HEK293 (cell line): ENCODE measurements at regions not wholly inside any gene's neighbourhood (a gene's known extent, or its start where the extent isn't known, plus 50 kb on each side); places are given as distances from the start of the nearest gene placed in this dataset.

Experiments
- CTCF ChIA-PET: fragments of 350-600 bp; formaldehyde crosslinking; extraction: SDS; loops from one replicate; lab custom pipeline; 2021; ENCODE audit warnings: antibody characterized with exemption; lab: Yijun Ruan, JAX
- POLR2A ChIA-PET: fragments of 300-600 bp; formaldehyde crosslinking; extraction: SDS; loops from one replicate; lab custom pipeline; 2020; ENCODE audit warnings: antibody characterized with exemption, inconsistent platforms; lab: Yijun Ruan, JAX
- H3K27ac ChIP-seq: fragments of 200-500 bp; sonication (Bioruptor generic); 2 replicates; pipeline ENCODE4 v1.5.1; 2014; ENCODE audit warnings: low read depth, low read length, control low read depth, inconsistent platforms; ENCODE audit errors: extremely low read depth
- H3K36me3 ChIP-seq, 2 experiments: fragments of 200-500 bp in 1 of 2; sonication (Bioruptor generic) in 1 of 2; 1 replicate in 1 of 2; 2 replicates in 1 of 2; pipeline ENCODE4 v1.5.1; 2014 to 2017; ENCODE audit warnings: inconsistent platforms in 2 of 2, low read length in 2 of 2; ENCODE audit not compliant: control insufficient read depth in 2 of 2, insufficient read depth in 1 of 2
- H3K4me1 ChIP-seq: fragments of 200-500 bp; sonication (Bioruptor generic); 2 replicates; pipeline ENCODE4 v1.5.1; 2014; ENCODE audit warnings: mild to moderate bottlenecking, low read length, inconsistent platforms; ENCODE audit not compliant: control insufficient read depth, insufficient read depth
- H3K4me3 ChIP-seq: 2 replicates; pipeline ENCODE4 v1.5.1; 2011; ENCODE audit warnings: low read depth, mild to moderate bottlenecking, control low read depth, low read length, moderate library complexity
- H3K9me3 ChIP-seq: fragments of 200-500 bp; sonication (Bioruptor generic); 2 replicates; pipeline ENCODE4 v1.5.1; 2014; ENCODE audit warnings: low read depth, low read length, inconsistent platforms; ENCODE audit not compliant: control insufficient read depth, insufficient read depth
- CTCF ChIP-seq: fragments of 450-650 bp; formaldehyde crosslinking; IDR thresholded peaks from 2 replicates; pipeline ENCODE4 v1.5.1; 2016; ENCODE audit warnings: missing biosample characterization, missing genetic modification characterization
- GLIS1 ChIP-seq: fragments of 450-650 bp; formaldehyde crosslinking; IDR thresholded peaks from 2 replicates; pipeline ENCODE4 v1.5.1; 2016; ENCODE audit warnings: missing biosample characterization, missing genetic modification characterization
- KLF1 ChIP-seq: fragments of 450-650 bp; formaldehyde crosslinking; IDR thresholded peaks from 2 replicates; pipeline ENCODE4 v1.5.1; 2016; ENCODE audit warnings: missing biosample characterization, missing genetic modification characterization
- MZF1 ChIP-seq: fragments of 450-650 bp; formaldehyde crosslinking; IDR thresholded peaks from 2 replicates; pipeline ENCODE4 v1.5.1; 2017; ENCODE audit warnings: missing biosample characterization, missing genetic modification characterization, borderline replicate concordance
- PRDM1 ChIP-seq: fragments of 450-650 bp; formaldehyde crosslinking; IDR thresholded peaks from 2 replicates; pipeline ENCODE4; 2016; ENCODE audit warnings: missing biosample characterization, missing genetic modification characterization
- REPIN1 ChIP-seq: fragments of 450-650 bp; formaldehyde crosslinking; IDR thresholded peaks from 2 replicates; pipeline ENCODE4 v1.5.1; 2017; ENCODE audit warnings: missing biosample characterization, missing genetic modification characterization, low read depth
- REST ChIP-seq: fragments of 450-650 bp; formaldehyde crosslinking; IDR thresholded peaks from 2 replicates; pipeline ENCODE4 v1.5.1; 2016; ENCODE audit warnings: missing biosample characterization, missing genetic modification characterization
- SP7 ChIP-seq: fragments of 450-650 bp; formaldehyde crosslinking; IDR thresholded peaks from 2 replicates; pipeline ENCODE4 v1.5.1; 2016; ENCODE audit warnings: missing biosample characterization, missing genetic modification characterization
- ZBTB7A ChIP-seq: fragments of 450-650 bp; formaldehyde crosslinking; IDR thresholded peaks from 2 replicates; pipeline ENCODE4 v1.5.1; 2016; ENCODE audit warnings: low read depth, missing biosample characterization, missing genetic modification characterization
- ZFHX2 ChIP-seq: fragments of 450-650 bp; formaldehyde crosslinking; conservative IDR thresholded peaks from 2 replicates; pipeline ENCODE4 v1.5.1; 2016; ENCODE audit warnings: missing biosample characterization, missing genetic modification characterization
- ZNF169 ChIP-seq: fragments of 450-650 bp; formaldehyde crosslinking; IDR thresholded peaks from 2 replicates; pipeline ENCODE4 v1.5.1; 2016; ENCODE audit warnings: missing biosample characterization, missing genetic modification characterization
- ZNF223 ChIP-seq: fragments of 450-650 bp; formaldehyde crosslinking; IDR thresholded peaks from 2 replicates; pipeline ENCODE4 v1.5.1; 2016; ENCODE audit warnings: missing biosample characterization, missing genetic modification characterization
- ZNF398 ChIP-seq: fragments of 450-650 bp; formaldehyde crosslinking; IDR thresholded peaks from 2 replicates; pipeline ENCODE4 v1.5.1; 2017; ENCODE audit warnings: missing biosample characterization, missing genetic modification characterization
- ZNF416 ChIP-seq: fragments of 450-650 bp; formaldehyde crosslinking; IDR thresholded peaks from 2 replicates; pipeline ENCODE4 v1.5.1; 2016; ENCODE audit warnings: missing biosample characterization, missing genetic modification characterization
- ZNF501 ChIP-seq: fragments of 450-650 bp; formaldehyde crosslinking; IDR thresholded peaks from 2 replicates; pipeline ENCODE4 v1.5.1; 2016; ENCODE audit warnings: missing biosample characterization, missing genetic modification characterization
- ZNF510 ChIP-seq: fragments of 450-650 bp; formaldehyde crosslinking; IDR thresholded peaks from 2 replicates; pipeline ENCODE4 v1.5.1; 2018; ENCODE audit warnings: mild to moderate bottlenecking, missing genetic modification characterization, missing biosample characterization; ENCODE audit not compliant: insufficient replicate concordance
- ZNF560 ChIP-seq: fragments of 450-650 bp; formaldehyde crosslinking; IDR thresholded peaks from 2 replicates; pipeline ENCODE4 v1.5.1; 2017; ENCODE audit warnings: missing biosample characterization, missing genetic modification characterization, borderline replicate concordance
- ZNF585B ChIP-seq: fragments of 450-650 bp; formaldehyde crosslinking; IDR thresholded peaks from 2 replicates; pipeline ENCODE4 v1.5.1; 2016; ENCODE audit warnings: missing biosample characterization, missing genetic modification characterization
- ZNF621 ChIP-seq: fragments of 450-650 bp; formaldehyde crosslinking; IDR thresholded peaks from 2 replicates; pipeline ENCODE4 v1.5.1; 2017; ENCODE audit warnings: missing biosample characterization, missing genetic modification characterization
- ZNF670 ChIP-seq: fragments of 450-650 bp; formaldehyde crosslinking; IDR thresholded peaks from 2 replicates; pipeline ENCODE4 v1.5.1; 2016; ENCODE audit warnings: missing biosample characterization, missing genetic modification characterization, low read depth
- ZNF776 ChIP-seq: fragments of 450-650 bp; formaldehyde crosslinking; IDR thresholded peaks from 2 replicates; pipeline ENCODE4 v1.5.0; 2017; ENCODE audit warnings: missing biosample characterization, missing genetic modification characterization, borderline replicate concordance
- ZSCAN30 ChIP-seq: fragments of 450-650 bp; IDR thresholded peaks from 2 replicates; pipeline ENCODE4 v1.5.1; 2018; ENCODE audit warnings: missing biosample characterization, mild to moderate bottlenecking, missing genetic modification characterization, moderate library complexity
- TF ChIP-seq, protein P1 (sequence below): fragments of 450-650 bp; formaldehyde crosslinking; IDR thresholded peaks from 2 replicates; pipeline ENCODE4 v1.5.1; 2016; ENCODE audit warnings: missing biosample characterization, missing genetic modification characterization, low read depth
- TF ChIP-seq, protein P2 (sequence below): fragments of 450-650 bp; formaldehyde crosslinking; IDR thresholded peaks from 2 replicates; pipeline ENCODE4 v1.5.1; 2016; ENCODE audit warnings: missing biosample characterization, missing genetic modification characterization
- TF ChIP-seq, protein P3 (sequence below): fragments of 450-650 bp; formaldehyde crosslinking; IDR thresholded peaks from 2 replicates; pipeline ENCODE4 v1.5.1; 2016; ENCODE audit warnings: missing biosample characterization, missing genetic modification characterization

DNA sequence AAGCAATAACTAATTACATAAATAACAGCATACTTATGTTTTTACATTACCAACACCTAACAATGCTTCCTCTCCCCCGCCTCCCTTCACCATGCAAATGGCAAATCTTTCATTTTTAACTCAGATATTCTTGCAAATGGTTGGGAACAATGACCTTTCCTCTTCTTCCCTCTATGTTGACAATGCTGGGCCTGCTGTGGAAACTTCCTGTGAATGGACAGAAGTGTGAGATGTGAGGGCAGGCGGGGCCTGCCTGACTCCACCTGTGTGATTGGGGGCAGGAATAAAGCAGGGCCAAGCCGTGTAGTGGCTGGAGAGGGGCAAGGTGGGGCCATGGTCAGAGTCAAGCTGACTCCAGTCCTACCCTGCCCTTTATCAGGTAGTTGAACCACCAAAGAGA is 289.6 kb downstream of the RPS6KC1 start:
- ChIA-PET CTCF (no interaction called here), POLR2A (no interaction called here)
- Histone ChIP-seq H3K27ac (no peak overlapping the region), H3K4me3 (no peak overlapping the region), H3K9me3 (no peaks in the 10 kb centered on the region), H3K36me3 (no peaks in the 10 kb centered on the region), H3K4me1 (no peaks in the 10 kb centered on the region)
- TF ChIP-seq PRDM1 (tag by site-specific recombination): no peak
- no peak for TF ChIP-seq ZNF398 (tag by site-specific recombination)
- no peak for TF ChIP-seq ZNF585B (tag by site-specific recombination)
- TF ChIP-seq, protein P1, sequence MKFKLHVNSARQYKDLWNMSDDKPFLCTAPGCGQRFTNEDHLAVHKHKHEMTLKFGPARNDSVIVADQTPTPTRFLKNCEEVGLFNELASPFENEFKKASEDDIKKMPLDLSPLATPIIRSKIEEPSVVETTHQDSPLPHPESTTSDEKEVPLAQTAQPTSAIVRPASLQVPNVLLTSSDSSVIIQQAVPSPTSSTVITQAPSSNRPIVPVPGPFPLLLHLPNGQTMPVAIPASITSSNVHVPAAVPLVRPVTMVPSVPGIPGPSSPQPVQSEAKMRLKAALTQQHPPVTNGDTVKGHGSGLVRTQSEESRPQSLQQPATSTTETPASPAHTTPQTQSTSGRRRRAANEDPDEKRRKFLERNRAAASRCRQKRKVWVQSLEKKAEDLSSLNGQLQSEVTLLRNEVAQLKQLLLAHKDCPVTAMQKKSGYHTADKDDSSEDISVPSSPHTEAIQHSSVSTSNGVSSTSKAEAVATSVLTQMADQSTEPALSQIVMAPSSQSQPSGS: no peak
- no peak for TF ChIP-seq ZSCAN30
- TF ChIP-seq REPIN1 (tag by site-specific recombination): no peak
- TF ChIP-seq CTCF (tag by site-specific recombination): no peak
- TF ChIP-seq, protein P2, sequence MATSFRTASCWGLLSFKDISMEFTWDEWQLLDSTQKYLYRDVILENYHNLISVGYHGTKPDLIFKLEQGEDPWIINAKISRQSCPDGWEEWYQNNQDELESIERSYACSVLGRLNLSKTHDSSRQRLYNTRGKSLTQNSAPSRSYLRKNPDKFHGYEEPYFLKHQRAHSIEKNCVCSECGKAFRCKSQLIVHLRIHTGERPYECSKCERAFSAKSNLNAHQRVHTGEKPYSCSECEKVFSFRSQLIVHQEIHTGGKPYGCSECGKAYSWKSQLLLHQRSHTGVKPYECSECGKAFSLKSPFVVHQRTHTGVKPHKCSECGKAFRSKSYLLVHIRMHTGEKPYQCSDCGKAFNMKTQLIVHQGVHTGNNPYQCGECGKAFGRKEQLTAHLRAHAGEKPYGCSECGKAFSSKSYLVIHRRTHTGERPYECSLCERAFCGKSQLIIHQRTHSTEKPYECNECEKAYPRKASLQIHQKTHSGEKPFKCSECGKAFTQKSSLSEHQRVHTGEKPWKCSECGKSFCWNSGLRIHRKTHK (tag by site-specific recombination): no peak
- no peak for TF ChIP-seq ZNF560 (tag by site-specific recombination)
- no peak for TF ChIP-seq REST
- TF ChIP-seq ZBTB7A (tag by site-specific recombination): no peak
- no peak for TF ChIP-seq ZNF223 (tag by site-specific recombination)
- TF ChIP-seq ZNF510 (tag by site-specific recombination): no peak

DNA sequence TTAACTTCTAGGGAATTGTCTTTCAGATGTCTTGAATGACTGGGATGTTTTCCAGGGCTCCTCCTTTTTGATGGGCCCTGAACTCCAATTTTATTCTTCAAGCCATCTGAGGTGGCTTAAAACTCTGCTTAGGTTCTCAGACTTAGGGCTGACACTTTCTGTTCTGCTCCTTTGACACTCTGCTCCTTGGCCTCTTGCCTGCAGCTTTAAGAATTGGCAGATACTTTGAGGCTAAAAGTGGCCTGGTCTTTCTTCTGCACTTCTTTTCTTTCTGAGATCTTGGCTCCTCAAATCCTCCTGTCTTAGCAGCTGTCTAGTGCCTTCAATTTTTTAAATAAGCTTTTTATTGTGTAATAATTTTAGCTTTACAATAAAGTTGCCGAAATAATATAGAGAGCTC is 294.6 kb downstream of the RPS6KC1 start:
- H3K9me3 ChIP-seq: no peaks in the 10 kb centered on the region
- ChIA-PET CTCF (interaction anchor here (1.1 kb wide), 1 partner anchor 101 kb away, joined by 3 read pairs; no protein-coding TSS in a partner anchor), POLR2A (no interaction called here)
- H3K27ac ChIP-seq: no peak overlapping the region
- H3K36me3 ChIP-seq: no peaks in the 10 kb centered on the region
- H3K4me3 ChIP-seq: no peak overlapping the region
- no peaks in the 10 kb centered on the region for H3K4me1 ChIP-seq
- TF ChIP-seq KLF1 (tag by site-specific recombination) (no peak), GLIS1 (tag by site-specific recombination) (no peak), ZFHX2 (tag by site-specific recombination) (no peak), ZNF776 (tag by site-specific recombination) (no peak), SP7 (tag by site-specific recombination) (no peak), ZNF621 (no peak), ZNF169 (tag by site-specific recombination) (no peak), ZNF501 (tag by site-specific recombination) (no peak), ZNF416 (tag by site-specific recombination) (no peak), ZNF670 (tag by site-specific recombination) (no peak), MZF1 (tag by site-specific recombination) (no peak)
- TF ChIP-seq, protein P3, sequence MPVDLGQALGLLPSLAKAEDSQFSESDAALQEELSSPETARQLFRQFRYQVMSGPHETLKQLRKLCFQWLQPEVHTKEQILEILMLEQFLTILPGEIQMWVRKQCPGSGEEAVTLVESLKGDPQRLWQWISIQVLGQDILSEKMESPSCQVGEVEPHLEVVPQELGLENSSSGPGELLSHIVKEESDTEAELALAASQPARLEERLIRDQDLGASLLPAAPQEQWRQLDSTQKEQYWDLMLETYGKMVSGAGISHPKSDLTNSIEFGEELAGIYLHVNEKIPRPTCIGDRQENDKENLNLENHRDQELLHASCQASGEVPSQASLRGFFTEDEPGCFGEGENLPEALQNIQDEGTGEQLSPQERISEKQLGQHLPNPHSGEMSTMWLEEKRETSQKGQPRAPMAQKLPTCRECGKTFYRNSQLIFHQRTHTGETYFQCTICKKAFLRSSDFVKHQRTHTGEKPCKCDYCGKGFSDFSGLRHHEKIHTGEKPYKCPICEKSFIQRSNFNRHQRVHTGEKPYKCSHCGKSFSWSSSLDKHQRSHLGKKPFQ (tag by site-specific recombination): no peak
